HG03575 (cell line): ENCODE measurements at regions not wholly inside any gene's neighbourhood (a gene's known extent, or its start where the extent isn't known, plus 50 kb on each side); places are given as distances from the start of the nearest gene placed in this dataset.

Source experiments
- ATAC-seq: cut with Tn5 transposase; IDR thresholded peaks from one replicate; pipeline ENCODE4 v1.9.1; 2021; ENCODE audit not compliant: unreplicated experiment, insufficient number of reproducible peaks, low FRiP score; ENCODE audit errors: extremely low read depth

GRCh38 chr2:146041274-146041910, 1521.5 kb upstream of the ZEB2 start:
- no peak for ATAC-seq

- no peak for ATAC-seq
These were observed 1520.1 kb upstream of the ZEB2 start for GRCh38 chr2:146040051-146040450.

- no peak for ATAC-seq
These were observed 1518.1 kb upstream of the ZEB2 start for GRCh38 chr2:146038014-146038413.

- ATAC-seq: no peak
These were observed 1517.5 kb upstream of the ZEB2 start for GRCh38 chr2:146037334-146037870.

- no peak for ATAC-seq
These were observed 1511.2 kb upstream of the ZEB2 start for GRCh38 chr2:146031158-146031557.

- ATAC-seq: no peak
These were observed 1507.2 kb upstream of the ZEB2 start for GRCh38 chr2:146027156-146027555.

- no peak for ATAC-seq
These were observed 1505.6 kb upstream of the ZEB2 start for GRCh38 chr2:146025519-146025918.

GRCh38 chr2:146024212-146024743, 1504.4 kb upstream of the ZEB2 start:
- no peak for ATAC-seq

- ATAC-seq: no peak
These were observed 1484.5 kb upstream of the ZEB2 start for GRCh38 chr2:146004462-146004861.

- ATAC-seq: no peak
These were observed 1483.4 kb upstream of the ZEB2 start for GRCh38 chr2:146003337-146003736.

GRCh38 chr2:145994910-145995309, 1475.0 kb upstream of the ZEB2 start:
- no peak for ATAC-seq

GRCh38 chr2:145992572-145992971, 1472.7 kb upstream of the ZEB2 start:
- ATAC-seq: no peak

- ATAC-seq: no peak
These were observed 1467.9 kb upstream of the ZEB2 start for GRCh38 chr2:145987793-145988192.

- no peak for ATAC-seq
These were observed 1465.6 kb upstream of the ZEB2 start for GRCh38 chr2:145985517-145985916.

- ATAC-seq: no peak
These were observed 1464.7 kb upstream of the ZEB2 start for GRCh38 chr2:145984580-145984979.

- no peak for ATAC-seq
These were observed 1460.4 kb upstream of the ZEB2 start for GRCh38 chr2:145980318-145980717.

GRCh38 chr2:145975406-145975805, 1455.5 kb upstream of the ZEB2 start:
- ATAC-seq: no peak

- ATAC-seq: no peak
These were observed 1441.9 kb upstream of the ZEB2 start for GRCh38 chr2:145961846-145962245.

GRCh38 chr2:145960479-145961163, 1440.7 kb upstream of the ZEB2 start:
- no peak for ATAC-seq

GRCh38 chr2:145958611-145959010, 1438.7 kb upstream of the ZEB2 start:
- ATAC-seq: no peak
